Astrocyte (in vitro differentiated cells and primary cell): ENCODE measurements at regions not wholly inside any gene's neighbourhood (a gene's known extent, or its start where the extent isn't known, plus 50 kb on each side); places are given as distances from the start of the nearest gene placed in this dataset.

ENCODE experiments used
- DNase-seq: peaks from one replicate; pipeline ENCODE4 v3.0.0-alpha.2; 2010; ENCODE audit warnings: low read depth
- FAIRE-seq: peaks from 2 replicates; lab custom pipeline; 2011; peaks lifted over from hg19 to GRCh38; lab: Jason Lieb, UNC
- H2AFZ ChIP-seq: 2 replicates; pipeline ENCODE4 v1.6.0; 2012; ENCODE audit warnings: low read depth, low read length, inconsistent platforms
- H3K27ac ChIP-seq: 2 replicates; pipeline ENCODE4 v1.5.1; 2011; ENCODE audit warnings: low read depth, low read length, inconsistent platforms
- H3K27me3 ChIP-seq: 2 replicates; pipeline ENCODE4 v1.6.0; 2011; ENCODE audit warnings: low read length, inconsistent platforms; ENCODE audit not compliant: insufficient read depth
- H3K36me3 ChIP-seq: 2 replicates; pipeline ENCODE4 v1.5.1; 2011; ENCODE audit warnings: low read length, inconsistent platforms; ENCODE audit not compliant: insufficient read depth
- H3K4me1 ChIP-seq: 2 replicates; pipeline ENCODE4 v1.5.1; 2011; ENCODE audit warnings: low read length, inconsistent platforms; ENCODE audit not compliant: insufficient read depth
- H3K4me2 ChIP-seq: 2 replicates; pipeline ENCODE4 v1.6.0; 2012; ENCODE audit warnings: low read length, inconsistent platforms
- H3K4me3 ChIP-seq: 2 replicates; pipeline ENCODE4 v1.5.1; 2011; ENCODE audit warnings: low read depth, mild to moderate bottlenecking, low read length, inconsistent platforms; ENCODE audit not compliant: insufficient read depth
- H3K79me2 ChIP-seq: 2 replicates; pipeline ENCODE4 v1.6.0; 2012; ENCODE audit warnings: mild to moderate bottlenecking, low read length, inconsistent platforms; ENCODE audit not compliant: insufficient read depth
- H3K9ac ChIP-seq: 2 replicates; pipeline ENCODE4 v1.6.0; 2012; ENCODE audit warnings: mild to moderate bottlenecking, low read length, inconsistent platforms
- H3K9me3 ChIP-seq: 2 replicates; pipeline ENCODE4 v1.5.1; 2012; ENCODE audit warnings: low read depth, mild to moderate bottlenecking, low read length, inconsistent platforms; ENCODE audit not compliant: insufficient read depth
- H4K20me1 ChIP-seq: 2 replicates; pipeline ENCODE4 v1.6.0; 2012; ENCODE audit warnings: low read length, inconsistent platforms; ENCODE audit not compliant: insufficient read depth
- H3K27ac Mint-ChIP-seq: one replicate; pipeline ENCODE4 v1.8.0; 2021; ENCODE audit warnings: mild to moderate bottlenecking, mixed read lengths; ENCODE audit not compliant: unreplicated experiment
- H3K27me3 Mint-ChIP-seq: one replicate; pipeline ENCODE4 v1.8.0; 2021; ENCODE audit warnings: low read depth, mixed read lengths; ENCODE audit not compliant: unreplicated experiment
- H3K36me3 Mint-ChIP-seq: one replicate; pipeline ENCODE4 v1.8.0; 2021; ENCODE audit warnings: low read depth, mixed read lengths; ENCODE audit not compliant: unreplicated experiment
- H3K4me1 Mint-ChIP-seq: one replicate; pipeline ENCODE4 v1.8.0; 2021; ENCODE audit warnings: low read depth, mixed read lengths; ENCODE audit not compliant: unreplicated experiment
- H3K4me3 Mint-ChIP-seq: one replicate; pipeline ENCODE4 v1.8.0; 2021; ENCODE audit warnings: mild to moderate bottlenecking, moderate library complexity, mixed read lengths; ENCODE audit not compliant: unreplicated experiment
- H3K9me3 Mint-ChIP-seq: one replicate; pipeline ENCODE4 v1.8.0; 2021; ENCODE audit warnings: mild to moderate bottlenecking, mixed read lengths; ENCODE audit not compliant: unreplicated experiment
- CTCF ChIP-seq: IDR thresholded peaks from 2 replicates; pipeline ENCODE4 v1.5.1; 2011; ENCODE audit warnings: low read depth, mild to moderate bottlenecking, inconsistent platforms, low read length, moderate library complexity; ENCODE audit not compliant: insufficient read depth
- EZH2 ChIP-seq: IDR thresholded peaks from 2 replicates; pipeline ENCODE4 v1.6.1; 2012; ENCODE audit warnings: mild to moderate bottlenecking, low read length, inconsistent platforms; ENCODE audit not compliant: insufficient read depth

GRCh38 chr6:69580706-69581105, 216.1 kb downstream of the LMBRD1 start:
- no peak overlapping the region for H3K4me3 ChIP-seq
- FAIRE-seq (no peak), DNase-seq (no peak)
- H3K4me2 ChIP-seq, result no peak overlapping the region
- peaks cover 6% of the 10 kb centered on the region for H3K4me1 ChIP-seq
- Mint-ChIP-seq H3K27me3 (no peaks in the 10 kb centered on the region), H3K4me3 (no peak overlapping the region), H3K27ac (no peak overlapping the region), H3K36me3 (no peaks in the 10 kb centered on the region), H3K4me1 (peaks cover 19% of the 10 kb centered on the region), H3K9me3 (no peaks in the 10 kb centered on the region)
- H3K9me3 ChIP-seq, result no peaks in the 10 kb centered on the region
- no peak overlapping the region for H3K27ac ChIP-seq
- H3K9ac ChIP-seq, result no peak overlapping the region
- no peaks in the 10 kb centered on the region for H3K36me3 ChIP-seq
- no peaks in the 10 kb centered on the region for H4K20me1 ChIP-seq
- no peak for TF ChIP-seq CTCF
- no peak for TF ChIP-seq EZH2
- no peaks in the 10 kb centered on the region for H3K79me2 ChIP-seq
- no peaks in the 10 kb centered on the region for H3K27me3 ChIP-seq
- no peak overlapping the region for H2AFZ ChIP-seq

GRCh38 chr6:69578361-69578890, 218.4 kb downstream of the LMBRD1 start:
- H3K4me3 Mint-ChIP-seq, result no peak overlapping the region
- no peaks in the 10 kb centered on the region for H3K4me1 Mint-ChIP-seq
- H3K9ac ChIP-seq, result no peak overlapping the region
- no peak overlapping the region for H3K4me2 ChIP-seq
- H3K4me1 ChIP-seq, result peaks cover 6% of the 10 kb centered on the region
- no peak overlapping the region for H3K27ac Mint-ChIP-seq
- no peak overlapping the region for H2AFZ ChIP-seq
- DNase-seq (no peak), FAIRE-seq (no peak)
- H3K27ac ChIP-seq, result no peak overlapping the region
- no peaks in the 10 kb centered on the region for H3K36me3 ChIP-seq
- H3K4me3 ChIP-seq, result no peak overlapping the region
- H3K9me3 ChIP-seq, result no peaks in the 10 kb centered on the region
- H3K27me3 ChIP-seq, result no peaks in the 10 kb centered on the region
- no peaks in the 10 kb centered on the region for H3K9me3 Mint-ChIP-seq
- no peaks in the 10 kb centered on the region for H4K20me1 ChIP-seq
- no peaks in the 10 kb centered on the region for H3K79me2 ChIP-seq
- H3K27me3 Mint-ChIP-seq, result no peaks in the 10 kb centered on the region
- no peak for TF ChIP-seq CTCF
- no peak for TF ChIP-seq EZH2
- no peaks in the 10 kb centered on the region for H3K36me3 Mint-ChIP-seq

GRCh38 chr6:69571234-69571633, 225.6 kb downstream of the LMBRD1 start:
- H3K4me2 ChIP-seq, result no peak overlapping the region
- H3K4me1 Mint-ChIP-seq, result no peaks in the 10 kb centered on the region

More at GRCh38 chr6:69571234-69571633, 225.6 kb downstream of the LMBRD1 start:
- H3K27ac ChIP-seq, result no peak overlapping the region
- no peaks in the 10 kb centered on the region for H3K4me1 ChIP-seq
- H4K20me1 ChIP-seq, result no peaks in the 10 kb centered on the region
- no peak overlapping the region for H3K9ac ChIP-seq
- H3K79me2 ChIP-seq, result no peaks in the 10 kb centered on the region
- H3K27me3 ChIP-seq, result no peaks in the 10 kb centered on the region
- Mint-ChIP-seq H3K27ac (no peak overlapping the region), H3K9me3 (no peaks in the 10 kb centered on the region), H3K36me3 (no peaks in the 10 kb centered on the region), H3K27me3 (no peaks in the 10 kb centered on the region), H3K4me3 (no peak overlapping the region)
- no peak overlapping the region for H3K4me3 ChIP-seq
- H3K36me3 ChIP-seq, result no peaks in the 10 kb centered on the region
- H3K9me3 ChIP-seq, result no peaks in the 10 kb centered on the region
- DNase-seq, result no peak
- no peak for FAIRE-seq
- no peak for TF ChIP-seq CTCF
- TF ChIP-seq EZH2, result no peak
- H2AFZ ChIP-seq, result no peak overlapping the region
